Keratinocyte (primary cell): ENCODE measurements at regions not wholly inside any gene's neighbourhood (a gene's known extent, or its start where the extent isn't known, plus 50 kb on each side); places are given as distances from the start of the nearest gene placed in this dataset.

ENCODE experiments used
- DNase-seq: peaks from one replicate; pipeline ENCODE4 v3.0.0-alpha.2; 2011; ENCODE audit warnings: low read depth, missing footprints, low spot score
- FAIRE-seq: peaks from 2 replicates; lab custom pipeline; 2011; peaks lifted over from hg19 to GRCh38; lab: Jason Lieb, UNC
- H2AFZ ChIP-seq: 2 replicates; pipeline ENCODE4 v1.6.0; 2012; ENCODE audit warnings: low read length, control low read depth, inconsistent platforms; ENCODE audit not compliant: control insufficient read depth
- H3K27ac ChIP-seq: 2 replicates; pipeline ENCODE4 v1.5.1; 2011; ENCODE audit warnings: low read length; ENCODE audit not compliant: control insufficient read depth, insufficient read depth
- H3K27me3 ChIP-seq: 3 replicates; pipeline ENCODE4 v1.6.0; 2011; ENCODE audit warnings: low read length; ENCODE audit not compliant: control insufficient read depth, insufficient read depth; ENCODE audit errors: extremely low read depth
- H3K36me3 ChIP-seq, 2 experiments: 2 replicates in 1 of 2; 3 replicates in 1 of 2; pipeline ENCODE4 v1.5.1; 2011; ENCODE audit warnings: low read length in 2 of 2, mild to moderate bottlenecking in 1 of 2; ENCODE audit not compliant: control insufficient read depth in 2 of 2, insufficient read depth in 2 of 2; ENCODE audit errors: extremely low read depth in 1 of 2
- H3K4me1 ChIP-seq: 3 replicates; pipeline ENCODE4 v1.5.1; 2011; ENCODE audit warnings: low read length; ENCODE audit not compliant: control insufficient read depth, insufficient read depth; ENCODE audit errors: extremely low read depth
- H3K4me2 ChIP-seq: 3 replicates; pipeline ENCODE4 v1.6.0; 2011; ENCODE audit warnings: low read depth, low read length; ENCODE audit not compliant: control insufficient read depth, insufficient read depth; ENCODE audit errors: extremely low read depth
- H3K4me3 ChIP-seq, 3 experiments: fragments of 200-600 bp in 1 of 3; sonication (generic) in 1 of 3; 2 replicates in 2 of 3; 3 replicates in 1 of 3; pipeline ENCODE4 v1.5.1; 2011 to 2016; ENCODE audit warnings: low read length in 3 of 3, mild to moderate bottlenecking in 3 of 3, control low read depth in 2 of 3, inconsistent platforms in 1 of 3, low read depth in 1 of 3, mixed read lengths in 1 of 3, mixed run types in 1 of 3, moderate library complexity in 1 of 3; ENCODE audit not compliant: control insufficient read depth in 2 of 3, insufficient read depth in 2 of 3; ENCODE audit errors: extremely low read depth in 1 of 3
- H3K79me2 ChIP-seq: 2 replicates; pipeline ENCODE4 v1.6.0; 2012; ENCODE audit warnings: low read length; ENCODE audit not compliant: control insufficient read depth, insufficient read depth
- H3K9ac ChIP-seq: 3 replicates; pipeline ENCODE4 v1.6.0; 2011; ENCODE audit warnings: low read length; ENCODE audit not compliant: control insufficient read depth, insufficient read depth; ENCODE audit errors: extremely low read depth
- H3K9me1 ChIP-seq: 3 replicates; pipeline ENCODE4 v1.6.0; 2011; ENCODE audit warnings: low read length; ENCODE audit not compliant: control insufficient read depth, insufficient read depth; ENCODE audit errors: extremely low read depth
- H3K9me3 ChIP-seq: 2 replicates; pipeline ENCODE4 v1.5.1; 2012; ENCODE audit warnings: low read depth, low read length; ENCODE audit not compliant: control insufficient read depth
- H4K20me1 ChIP-seq: 3 replicates; pipeline ENCODE4 v1.6.0; 2011; ENCODE audit warnings: low read length; ENCODE audit not compliant: control insufficient read depth, insufficient read depth; ENCODE audit errors: extremely low read depth
- CTCF ChIP-seq, 3 experiments: IDR thresholded peaks in 1 of 3; conservative IDR thresholded peaks in 1 of 3; optimal IDR thresholded peaks in 1 of 3; 2 replicates in 2 of 3; 3 replicates in 1 of 3; pipeline versions ENCODE3 to v1.5.1; 2011; ENCODE audit warnings: low read length in 3 of 3, mild to moderate bottlenecking in 3 of 3, moderate library complexity in 2 of 3, control low read depth in 1 of 3, inconsistent platforms in 1 of 3; ENCODE audit not compliant: insufficient read depth in 2 of 3; ENCODE audit errors: extremely low read depth in 1 of 3
- EZH2 ChIP-seq: IDR thresholded peaks from one replicate; pipeline ENCODE4 v1.6.1; 2012; ENCODE audit warnings: inconsistent platforms, mild to moderate bottlenecking, low read length, moderate library complexity
- dilution Hi-C: fragments of 300-500 bp; cut with MboI; formaldehyde crosslinking; loops from one replicate; pipeline ENCODE4 v1.7.0; 2020; ENCODE audit warnings: low sequenced_read_pairs; ENCODE audit not compliant: extremely low pct_ligation_motif_present

- no peak overlapping the region for H3K4me3 ChIP-seq
- H3K4me2 ChIP-seq = no peak overlapping the region
- dilution Hi-C loops = no loop called here
- H3K9me1 ChIP-seq = no peaks in the 10 kb centered on the region
- TF ChIP-seq CTCF (optimal IDR thresholded peaks at IDR 0.05 in 1 of 3, IDR thresholded peaks at IDR 0.05 in 1 of 3, conservative IDR thresholded peaks at IDR 0.05 in 1 of 3; ENCODE audit: extremely low read depth in 1 of 3, insufficient read depth in 2 of 3, low read length in 3 of 3) (no peak), EZH2 (no peak)
- no peak overlapping the region for H2AFZ ChIP-seq
- FAIRE-seq = no peak
- DNase-seq = no peak
- no peak overlapping the region for H3K27ac ChIP-seq
- no peaks in the 10 kb centered on the region for H4K20me1 ChIP-seq
- H3K4me1 ChIP-seq = no peaks in the 10 kb centered on the region
- no peaks in the 10 kb centered on the region for H3K9me3 ChIP-seq
- no peaks in the 10 kb centered on the region for H3K79me2 ChIP-seq
- no peaks in the 10 kb centered on the region for H3K27me3 ChIP-seq
- no peak overlapping the region for H3K9ac ChIP-seq
- no peaks in the 10 kb centered on the region for H3K36me3 ChIP-seq
Observed at GRCh38 chr19:30266687-30267086, 105.5 kb upstream of the ZNF536 start.

GRCh38 chr19:30267332-30267731, 104.9 kb upstream of the ZNF536 start:
- TF ChIP-seq EZH2 = no peak
- Histone ChIP-seq H3K36me3 (no peaks in the 10 kb centered on the region), H2AFZ (no peak overlapping the region), H3K27ac (no peak overlapping the region), H3K4me3 (no peak overlapping the region), H3K9me3 (no peaks in the 10 kb centered on the region), H3K9ac (no peak overlapping the region), H3K9me1 (no peaks in the 10 kb centered on the region), H4K20me1 (no peaks in the 10 kb centered on the region), H3K4me1 (no peaks in the 10 kb centered on the region), H3K79me2 (no peaks in the 10 kb centered on the region), H3K4me2 (no peak overlapping the region), H3K27me3 (no peaks in the 10 kb centered on the region)
- no peak for FAIRE-seq
- DNase-seq = no peak
- dilution Hi-C loops = no loop called here

DNA sequence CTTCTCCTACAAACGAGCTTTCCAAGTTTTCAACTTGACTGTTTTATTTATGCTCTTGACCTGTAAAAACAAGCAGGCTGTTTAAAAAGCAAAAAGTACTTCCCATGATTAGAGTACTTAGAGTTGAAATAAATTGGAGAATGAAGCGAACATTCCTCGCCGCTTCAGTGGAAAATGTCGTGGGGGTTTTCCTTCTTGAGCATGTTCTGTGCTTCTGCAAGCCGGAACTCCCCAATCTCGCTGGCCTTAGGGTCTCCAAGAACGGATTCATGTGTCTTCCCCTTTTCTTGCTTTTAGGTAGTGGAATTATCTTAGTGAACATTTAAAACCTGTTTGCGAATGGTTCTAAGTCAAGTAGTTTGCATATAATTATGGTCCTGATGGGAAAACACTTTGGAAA, 103.6 kb upstream of the ZNF536 start:
- Histone ChIP-seq H3K4me2 (no peak overlapping the region), H3K9me1 (no peaks in the 10 kb centered on the region), H3K36me3 (no peaks in the 10 kb centered on the region), H3K4me1 (no peaks in the 10 kb centered on the region), H3K4me3 (no peak overlapping the region), H3K27me3 (no peaks in the 10 kb centered on the region), H3K9me3 (no peaks in the 10 kb centered on the region), H3K27ac (no peak overlapping the region), H4K20me1 (no peaks in the 10 kb centered on the region), H3K79me2 (no peaks in the 10 kb centered on the region), H2AFZ (no peak overlapping the region), H3K9ac (no peak overlapping the region)
- dilution Hi-C loops = no loop called here
- FAIRE-seq (no peak), DNase-seq (no peak)
- TF ChIP-seq CTCF (optimal IDR thresholded peaks at IDR 0.05 in 1 of 3, IDR thresholded peaks at IDR 0.05 in 1 of 3, conservative IDR thresholded peaks at IDR 0.05 in 1 of 3; ENCODE audit: extremely low read depth in 1 of 3, insufficient read depth in 2 of 3, low read length in 3 of 3) = no peak
- no peak for TF ChIP-seq EZH2
